ENCODE measurements at regions not wholly inside any gene's neighbourhood (a gene's known extent, or its start where the extent isn't known, plus 50 kb on each side); places are given as distances from the start of the nearest gene placed in this dataset.
"Not testable (repeated sequence)": the region's sequence is repeated elsewhere in the genome, so short reads cannot be mapped to it uniquely, and the experiment has no call there.

DNA sequence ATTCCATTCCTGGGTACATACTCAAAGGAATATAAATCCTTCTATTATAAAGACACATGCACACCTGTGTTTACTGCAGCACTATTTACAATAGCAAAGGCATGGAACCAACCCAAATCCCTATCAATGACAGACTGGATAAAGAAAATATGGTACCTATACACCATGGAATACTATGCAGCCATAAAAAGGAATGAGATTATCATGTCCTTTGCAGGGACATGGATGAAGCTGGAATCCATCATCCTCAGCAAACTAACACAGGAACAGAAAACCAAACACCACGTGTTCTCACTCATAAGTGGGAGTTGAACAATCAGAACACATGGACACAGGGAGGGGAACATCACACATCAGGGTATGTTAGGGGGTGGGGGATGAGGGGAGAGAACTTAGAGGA lies 84.8 kb upstream of the LHX1 start:
- intact Hi-C loops (cut with DNase I); DNase-seq; ATAC-seq (ENCODE audit: poor library complexity): not testable (repeated sequence)

DNA sequence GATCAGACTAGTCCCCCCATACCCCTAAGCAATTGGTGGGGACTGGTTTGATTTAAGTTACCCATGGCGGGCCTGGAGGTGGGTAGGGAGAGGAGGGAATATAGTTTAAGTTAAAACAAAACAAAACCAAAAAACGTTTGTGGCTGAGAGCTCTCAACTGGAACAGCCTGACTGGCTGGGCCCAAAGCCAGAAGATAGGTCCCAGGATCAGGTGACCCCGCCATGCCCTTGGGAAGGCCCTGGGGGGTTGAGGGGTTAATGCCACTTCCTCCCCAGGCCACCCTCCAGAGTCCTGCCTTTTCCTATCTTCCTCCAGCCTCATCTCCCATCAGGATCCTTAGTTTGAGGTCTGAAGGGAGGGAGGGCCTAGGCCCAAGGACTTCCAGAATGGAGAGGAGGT lies 82.3 kb upstream of the LHX1 start:
- intact Hi-C loops (cut with DNase I), result no loop called here
- ATAC-seq (ENCODE audit: poor library complexity), result no peak
- DNase-seq, result no peak

DNA sequence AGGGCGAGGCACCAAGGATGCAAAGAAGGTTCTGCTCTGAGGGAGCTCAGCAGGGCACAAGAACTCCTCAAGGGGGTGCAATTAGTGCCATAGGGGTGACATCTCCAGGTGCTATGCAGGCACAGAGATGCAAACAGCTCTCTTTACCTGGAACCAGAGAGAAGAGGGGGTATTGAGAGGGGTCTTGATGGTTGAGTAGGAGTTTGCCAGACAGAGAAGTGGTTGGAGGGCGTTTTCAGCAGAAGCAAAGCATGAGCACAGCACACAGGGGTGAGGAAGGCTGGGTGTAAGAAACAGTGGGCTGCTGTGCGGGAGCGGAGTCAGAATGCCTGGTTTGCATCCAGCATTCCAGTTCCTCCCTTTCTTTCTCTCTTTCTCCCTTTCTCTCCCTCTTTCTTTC lies 81.8 kb upstream of the LHX1 start:
- DNase-seq (no peak), ATAC-seq (ENCODE audit: poor library complexity) (no peak)
- intact Hi-C loops (cut with DNase I), result no loop called here

DNA sequence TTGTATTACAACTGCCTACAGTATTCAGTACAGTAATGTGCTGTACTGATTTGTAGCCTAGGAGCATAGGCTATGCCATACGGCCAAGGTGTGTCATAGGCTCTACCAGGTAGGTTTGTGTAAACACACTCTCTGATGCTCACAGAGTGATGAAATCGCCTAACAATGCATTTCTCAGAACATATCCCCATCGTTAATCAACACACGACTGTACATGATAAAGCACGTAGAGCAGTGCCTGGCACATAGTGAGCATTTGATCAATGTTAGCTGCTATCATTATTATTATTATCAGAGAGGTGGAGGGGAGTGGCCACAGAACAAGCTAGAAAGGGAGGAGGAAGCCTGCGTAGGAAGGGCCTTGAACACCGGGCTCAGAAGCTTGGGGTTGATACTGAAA lies 81.1 kb upstream of the LHX1 start:
- no peak for DNase-seq
- no peak for ATAC-seq (ENCODE audit: poor library complexity)
- intact Hi-C loops (cut with DNase I), result no loop called here

DNA sequence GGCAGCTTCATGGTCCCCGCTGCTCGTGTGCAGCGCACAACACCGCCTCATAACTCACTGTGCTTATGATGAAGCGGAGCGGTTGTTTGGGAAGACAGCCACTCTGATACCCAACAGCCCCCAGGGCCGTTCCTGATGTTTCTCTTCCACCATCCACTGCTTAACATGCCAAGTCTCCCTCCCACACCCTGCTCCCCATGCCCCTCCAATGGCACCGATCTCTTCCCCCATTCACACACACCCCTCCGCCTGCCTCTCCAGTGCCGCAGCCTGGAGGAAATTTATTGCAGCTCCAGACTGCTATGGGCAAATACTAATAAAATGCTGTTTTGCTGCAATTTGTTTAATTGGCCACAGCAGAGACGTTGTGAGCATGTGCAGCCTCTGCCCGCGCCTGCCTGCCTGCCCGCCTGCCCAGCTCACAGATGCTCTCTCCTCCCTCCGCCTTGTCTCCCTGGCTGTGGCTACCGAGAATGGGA lies 80.3 kb upstream of the LHX1 start:
- ATAC-seq (ENCODE audit: poor library complexity), result no peak
- intact Hi-C loops (cut with DNase I), result no loop called here
- DNase-seq, result no peak

DNA sequence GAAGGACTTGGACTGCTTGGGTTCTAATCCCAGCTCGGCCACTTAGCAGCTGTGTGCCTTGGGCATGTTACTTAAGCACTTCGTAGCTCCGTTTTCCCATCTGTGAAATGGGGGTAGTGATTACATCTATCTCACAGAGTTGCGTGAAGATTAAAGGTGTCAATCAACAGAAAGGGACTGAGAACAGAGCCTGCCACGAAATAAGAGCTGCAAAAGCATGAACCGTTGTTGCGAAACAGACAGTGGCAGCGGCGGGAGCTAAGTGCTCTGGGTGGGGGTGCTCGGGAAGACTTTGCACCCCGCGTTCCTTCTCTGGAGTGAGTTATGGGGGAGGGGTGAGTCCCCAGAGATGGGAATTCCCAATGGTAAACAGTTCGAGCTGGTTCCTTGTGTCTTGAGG lies 79.6 kb upstream of the LHX1 start:
- ATAC-seq (ENCODE audit: poor library complexity), result no peak
- DNase-seq, result no peak
- intact Hi-C loops (cut with DNase I), result no loop called here

DNA sequence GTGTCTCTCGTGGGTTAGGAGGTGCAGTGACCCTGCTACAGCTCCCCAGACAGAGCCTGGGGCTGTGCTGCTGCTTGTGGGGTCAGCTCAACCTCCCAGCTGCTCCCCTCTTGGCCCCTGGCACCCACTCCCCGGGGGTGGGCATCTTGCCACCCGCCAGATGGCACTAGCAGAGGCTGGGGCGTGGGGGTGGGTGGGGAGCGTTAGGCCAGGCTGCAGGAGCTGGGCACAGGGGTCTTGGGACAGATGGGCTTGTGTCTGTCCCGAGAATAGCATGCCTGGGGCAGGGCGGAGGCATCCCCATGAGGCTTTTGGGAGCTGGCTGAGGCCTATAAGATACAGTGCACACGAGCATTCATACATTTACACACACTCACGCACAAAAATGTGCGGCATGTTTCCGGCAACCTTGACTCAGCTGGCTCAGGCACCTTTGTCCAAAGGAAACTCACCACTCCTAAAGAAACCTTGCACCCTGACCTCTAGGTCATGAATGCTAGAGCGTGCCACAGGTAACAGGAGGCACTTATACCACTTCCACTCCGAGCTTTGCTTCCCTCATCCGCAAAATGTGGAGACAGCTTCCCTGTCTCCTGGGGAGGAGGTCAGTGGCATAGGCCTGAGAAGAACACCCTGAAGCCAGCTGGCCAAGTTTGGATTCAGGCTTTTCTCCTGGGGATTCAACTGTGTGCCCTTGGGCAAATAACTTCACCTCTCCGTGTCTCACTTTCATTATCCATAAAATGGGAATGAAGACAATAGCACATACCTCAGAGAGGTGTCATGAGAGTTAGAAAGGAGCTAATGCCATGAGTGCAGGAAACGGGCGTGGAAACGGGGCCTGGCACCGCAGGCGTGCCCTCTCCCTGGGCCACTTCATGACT lies 78.9 kb upstream of the LHX1 start:
- DNase-seq (no peak), ATAC-seq (ENCODE audit: poor library complexity) (no peak)
- intact Hi-C loops (cut with DNase I), result no loop called here

DNA sequence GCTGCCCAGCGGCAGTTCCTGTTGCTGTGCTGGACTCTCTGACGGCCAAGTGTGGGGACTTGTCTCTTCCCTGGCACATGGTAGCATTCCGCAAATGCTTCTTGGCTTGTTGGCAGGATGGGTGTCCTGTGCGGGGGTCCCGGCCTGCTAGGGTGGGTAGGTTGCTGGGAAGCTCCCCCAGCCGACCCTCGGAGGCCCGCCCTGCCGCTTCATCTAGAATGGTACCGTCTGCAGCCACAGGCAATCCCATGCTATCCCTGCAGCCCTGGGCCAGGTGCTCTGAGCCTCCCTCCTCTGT lies 78.3 kb upstream of the LHX1 start:
- DNase-seq (no peak), ATAC-seq (ENCODE audit: poor library complexity) (no peak)
- intact Hi-C loops (cut with DNase I), result no loop called here

DNA sequence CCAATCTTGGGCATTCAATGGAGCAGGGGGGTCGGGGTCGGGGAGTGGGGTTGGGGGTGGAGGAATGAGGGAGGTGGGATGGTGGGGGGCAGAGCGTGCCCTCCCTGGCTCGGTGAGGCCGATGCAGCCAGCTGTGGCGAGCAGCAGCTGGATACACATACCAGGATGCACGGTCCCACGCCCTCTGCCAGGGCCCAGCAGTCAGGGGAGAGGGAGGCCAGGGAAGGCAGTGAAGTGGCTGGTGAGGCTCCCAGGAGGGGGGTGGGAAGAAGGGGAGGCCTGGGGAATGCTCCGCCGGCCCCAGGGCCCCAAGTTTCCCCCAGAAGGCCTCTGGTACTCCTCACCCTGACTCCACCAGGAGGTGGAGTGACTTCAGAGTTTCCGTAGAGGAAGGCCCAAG lies 77.6 kb upstream of the LHX1 start:
- intact Hi-C loops (cut with DNase I), result no loop called here

DNA sequence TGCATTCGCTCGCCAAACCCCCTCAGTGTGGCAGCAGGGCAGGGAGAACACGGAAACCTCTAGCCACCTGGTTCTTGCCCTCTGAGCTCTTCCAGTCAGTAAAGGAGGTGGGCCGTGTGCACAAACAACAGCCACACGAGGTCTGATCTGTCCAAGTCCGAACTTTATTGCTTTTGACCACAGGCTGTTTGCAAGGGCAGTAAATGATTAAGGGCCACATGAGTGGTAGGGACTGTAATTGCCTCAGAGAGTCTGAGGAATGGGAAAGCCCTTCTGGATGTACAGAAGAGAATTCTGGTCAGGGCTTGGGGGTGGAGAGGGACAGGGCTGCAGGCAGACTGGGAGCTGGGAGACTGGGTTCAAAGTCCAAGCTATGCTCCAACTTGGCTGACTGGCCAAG lies 75.7 kb upstream of the LHX1 start:
- ATAC-seq (ENCODE audit: poor library complexity) (no peak), DNase-seq (no peak)
- intact Hi-C loops (cut with DNase I), result no loop called here

More for the DNA sequence above, 77.6 kb upstream of the LHX1 start:
- DNase-seq (no peak), ATAC-seq (ENCODE audit: poor library complexity) (no peak)

DNA sequence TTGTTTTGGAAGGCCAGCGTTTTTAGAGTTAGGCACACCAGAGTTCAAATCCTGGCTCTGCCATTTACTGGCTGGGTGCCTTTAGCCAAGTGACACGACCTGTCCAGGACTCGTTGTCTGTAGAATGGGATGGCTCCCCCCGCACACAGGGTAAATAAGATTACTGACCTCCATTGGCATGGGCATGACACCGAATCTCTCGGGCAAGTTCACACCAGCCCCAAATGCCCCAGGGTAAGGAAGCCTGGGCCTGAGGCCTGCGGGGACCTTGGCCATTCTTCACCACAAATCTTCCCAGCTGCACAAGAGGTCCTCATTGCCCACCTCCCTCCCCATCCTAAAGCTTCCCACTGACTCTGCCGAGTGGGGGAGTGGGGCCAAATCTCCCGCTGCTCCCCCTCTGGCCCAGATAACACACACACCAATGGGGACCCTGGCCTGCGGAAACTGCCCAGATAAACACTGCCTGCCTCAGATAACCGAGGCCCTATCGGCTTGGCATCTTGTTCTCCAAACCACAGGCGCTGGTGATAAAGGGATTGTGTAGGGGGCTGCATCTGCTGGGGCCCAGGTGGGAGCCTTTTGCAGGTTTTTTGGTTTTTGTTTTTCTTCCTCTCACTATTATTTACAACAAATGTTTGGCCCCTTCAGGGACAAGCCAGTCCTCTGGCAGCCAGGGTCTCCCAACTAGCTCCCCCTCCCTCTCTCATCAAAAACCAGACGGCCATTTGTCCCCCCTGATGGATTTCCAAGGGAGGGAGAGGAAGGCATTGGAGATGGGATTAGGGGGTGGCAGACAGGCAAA lies 75.0 kb upstream of the LHX1 start:
- intact Hi-C loops (cut with DNase I), result no loop called here
- no peak for DNase-seq
- no peak for ATAC-seq (ENCODE audit: poor library complexity)

DNA sequence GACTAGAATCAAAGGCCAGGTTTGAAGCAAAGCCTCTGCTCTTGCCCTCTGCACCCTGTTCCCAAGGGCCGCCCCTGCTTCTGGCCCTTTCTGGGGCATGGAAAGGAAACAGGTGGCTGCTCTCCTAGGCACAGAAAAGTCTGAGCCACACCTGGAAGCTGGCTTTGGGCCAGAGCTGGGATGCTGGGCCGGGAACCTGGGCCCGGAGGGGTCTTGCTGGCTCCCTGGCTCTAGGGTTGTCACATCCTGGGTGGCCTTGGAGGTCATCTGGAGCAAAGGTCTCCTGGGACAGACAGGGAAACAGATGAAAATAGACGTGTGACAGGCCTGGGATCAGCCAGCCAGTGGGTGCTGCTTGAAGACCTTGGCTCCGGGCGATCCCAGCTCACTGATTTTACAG lies 74.1 kb upstream of the LHX1 start:
- DNase-seq (no peak), ATAC-seq (ENCODE audit: poor library complexity) (no peak)
- intact Hi-C loops (cut with DNase I), result no loop called here

DNA sequence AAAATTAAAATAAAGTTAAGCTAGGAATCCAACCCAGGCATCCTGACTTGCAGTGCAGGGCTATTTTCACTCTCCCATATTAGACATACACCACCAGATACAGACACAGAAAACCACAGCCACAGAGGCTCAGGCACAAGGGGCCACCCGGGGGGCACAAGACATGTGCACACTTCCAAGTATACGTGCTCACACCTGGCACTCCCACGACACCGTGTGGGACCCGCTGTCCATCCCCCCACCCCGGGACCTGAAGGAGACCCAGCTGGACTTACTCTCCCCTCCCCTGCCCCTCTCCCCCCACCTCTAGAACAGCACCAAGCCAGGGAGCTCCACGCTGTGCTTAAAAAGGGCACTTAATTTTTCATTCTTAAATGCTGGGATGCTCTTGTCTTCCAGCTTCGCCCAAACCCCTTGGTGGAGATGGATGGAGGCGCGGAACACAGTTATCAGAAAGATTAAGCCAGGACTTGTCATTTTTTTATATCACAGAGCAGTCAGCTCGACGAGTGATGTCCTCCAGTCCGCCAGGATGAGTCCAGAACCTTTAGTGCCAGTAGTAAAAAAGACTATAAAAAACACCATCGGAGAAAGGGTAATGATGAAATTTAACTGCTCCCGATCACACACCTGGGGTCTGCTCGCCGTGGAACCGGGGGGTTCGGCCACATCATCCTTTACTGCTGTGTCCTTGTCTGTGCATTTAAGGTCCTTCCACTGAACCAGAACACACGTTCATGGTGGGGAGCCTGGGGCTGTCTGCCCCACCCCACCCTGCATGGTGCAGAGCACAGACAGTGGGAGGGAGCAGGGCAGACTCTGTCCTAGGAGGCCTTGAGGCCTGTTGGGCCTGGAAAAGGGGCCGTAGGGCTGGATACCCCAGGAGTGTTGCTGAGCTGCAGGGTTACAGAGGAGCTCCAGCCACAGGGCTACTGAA lies 73.3 kb upstream of the LHX1 start:
- DNase-seq, result no peak
- ATAC-seq (ENCODE audit: poor library complexity), result no peak
- intact Hi-C loops (cut with DNase I), result no loop called here

DNA sequence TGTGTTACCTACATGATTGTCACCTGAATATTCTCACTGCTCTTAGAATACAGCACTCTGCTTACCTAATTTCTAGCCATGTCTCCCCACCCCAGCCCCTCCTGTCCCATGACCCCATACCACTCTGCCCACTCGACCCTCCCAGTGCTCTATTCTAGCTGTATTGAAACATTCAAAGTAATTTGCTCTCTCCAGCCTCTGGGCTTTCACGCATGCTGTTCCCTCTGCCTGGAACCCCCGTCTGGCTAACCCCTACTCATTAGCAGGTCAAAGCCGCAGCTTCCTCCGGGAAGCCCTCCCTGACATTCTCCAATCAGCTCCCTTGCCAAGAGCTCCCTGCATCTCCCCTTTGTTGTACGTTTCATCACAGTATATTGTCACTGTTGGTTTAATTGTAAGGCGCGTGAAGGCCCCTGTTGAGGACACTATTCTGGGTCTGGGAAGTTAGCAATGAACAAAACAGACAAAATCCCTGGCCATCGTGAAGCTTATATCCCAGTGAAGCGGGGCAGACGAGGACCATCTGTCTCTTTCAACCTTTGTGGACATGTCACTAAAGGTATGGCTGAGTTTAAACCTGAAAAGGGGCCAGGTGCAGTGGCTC lies 72.3 kb upstream of the LHX1 start:
- DNase-seq (no peak), ATAC-seq (ENCODE audit: poor library complexity) (no peak)
- intact Hi-C loops (cut with DNase I), result no loop called here

DNA sequence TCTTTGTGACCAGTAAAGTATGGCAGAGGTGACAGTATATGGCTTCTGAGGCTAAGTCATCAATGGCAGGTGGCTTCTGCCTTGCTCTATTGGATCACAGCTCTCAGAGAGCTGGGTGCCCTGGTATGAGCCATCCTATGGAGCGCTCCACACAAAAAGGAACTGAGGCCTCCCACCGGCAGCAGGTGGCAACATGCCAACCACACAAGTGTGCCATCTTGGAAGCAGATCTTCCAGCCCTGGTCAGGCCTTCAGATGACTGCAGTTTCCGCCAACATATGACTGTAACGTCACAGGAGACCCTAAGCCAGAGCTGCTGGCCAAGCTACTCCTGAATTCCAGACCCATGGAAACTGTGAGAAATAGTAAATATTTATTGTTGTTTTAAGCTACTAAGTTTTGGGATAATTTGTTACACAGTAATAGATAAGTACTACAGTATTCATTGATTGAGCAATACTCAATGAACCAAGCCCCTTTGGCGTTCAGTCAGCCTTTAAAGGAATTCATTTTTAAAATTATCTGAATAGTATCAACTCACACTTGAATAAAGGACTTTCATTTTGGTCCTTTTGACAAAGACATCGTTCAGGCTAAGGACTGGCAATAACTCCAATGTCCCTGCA lies 69.4 kb upstream of the LHX1 start:
- no peak for DNase-seq

DNA sequence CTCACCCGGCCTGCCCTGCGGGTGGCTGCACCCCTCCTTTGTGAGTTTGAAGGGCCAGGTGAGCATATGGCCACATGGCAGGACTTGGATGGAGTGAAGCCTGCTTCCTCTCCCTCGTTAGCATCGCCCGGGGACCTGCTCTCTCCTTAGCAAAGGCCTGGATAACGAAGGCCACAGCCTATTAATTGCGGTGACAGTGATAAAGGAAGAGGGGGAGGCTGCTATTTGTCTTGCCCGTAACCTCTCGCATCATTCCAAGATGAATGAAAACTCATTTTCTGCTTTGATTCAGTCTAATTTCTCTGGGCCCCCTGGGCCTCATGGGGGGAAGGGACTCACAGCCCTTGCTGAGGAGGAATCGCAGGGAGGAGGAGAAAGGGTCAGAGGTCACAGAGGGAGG lies 68.5 kb upstream of the LHX1 start:
- DNase-seq (no peak), ATAC-seq (ENCODE audit: poor library complexity) (no peak)
- intact Hi-C loops (cut with DNase I), result no loop called here

More for the DNA sequence above, 69.4 kb upstream of the LHX1 start:
- no peak for ATAC-seq (ENCODE audit: poor library complexity)
- intact Hi-C loops (cut with DNase I), result no loop called here

DNA sequence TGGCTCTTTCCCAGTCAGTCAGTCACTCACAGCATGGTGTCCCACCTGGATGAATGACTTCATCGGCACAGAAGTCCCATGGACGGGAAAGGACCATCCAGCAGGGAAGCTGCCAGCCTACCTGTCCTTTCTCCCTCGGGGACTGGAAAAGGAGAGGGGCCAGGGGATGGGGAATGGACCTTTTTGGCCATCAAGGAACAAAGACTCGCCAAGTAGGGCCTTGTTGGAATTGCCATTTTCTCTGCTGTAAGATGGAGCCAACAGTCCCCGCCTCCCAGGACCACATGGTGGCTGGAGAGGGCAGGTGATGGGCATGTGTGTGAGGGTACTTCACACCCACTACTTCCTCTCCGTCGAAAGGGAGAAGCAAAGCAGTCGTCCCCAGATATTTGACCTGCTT lies 67.8 kb upstream of the LHX1 start:
- intact Hi-C loops (cut with DNase I), result no loop called here
- ATAC-seq (ENCODE audit: poor library complexity) (no peak), DNase-seq (no peak)
